ENCODE measurements at regions not wholly inside any gene's neighbourhood (a gene's known extent, or its start where the extent isn't known, plus 50 kb on each side); places are given as distances from the start of the nearest gene placed in this dataset.
"Not testable (repeated sequence)": the region's sequence is repeated elsewhere in the genome, so short reads cannot be mapped to it uniquely, and the experiment has no call there.

DNA sequence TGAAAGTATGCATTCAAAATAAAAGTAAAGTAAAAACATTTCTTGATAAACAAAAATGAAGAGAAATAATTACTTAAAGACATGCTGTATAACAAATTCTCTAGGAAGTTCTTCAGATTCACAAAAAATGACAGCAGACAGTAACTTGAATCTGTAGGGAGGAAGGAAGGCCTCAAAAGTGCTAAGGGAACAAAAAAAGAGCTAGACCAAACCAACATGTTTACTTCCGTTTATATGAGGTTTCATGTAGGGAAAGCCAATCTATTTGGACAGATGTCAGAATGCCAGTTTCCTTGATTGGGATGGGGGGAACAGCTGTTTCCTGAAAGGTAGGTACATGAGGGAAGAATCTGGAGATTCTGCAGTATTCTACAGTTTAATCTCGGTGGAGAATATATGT is 1244.5 kb downstream of the RPIA start:
- Histone ChIP-seq H3K4me3 (ENCODE audit: low read depth, low read length, poor library complexity, severe bottlenecking) (peak overlapping the region; percentile 3), H3K4me1 (ENCODE audit: insufficient read depth, low read length, poor library complexity, severe bottlenecking) (peaks cover 37% of the 10 kb centered on the region), H3K4me2 (ENCODE audit: low read length) (peak overlapping the region; percentile 71), H3K27ac (ENCODE audit: low read depth, low read length, poor library complexity, severe bottlenecking) (peak overlapping the region; percentile 69), H2AFZ (ENCODE audit: low read length) (peak overlapping the region; percentile 68; the same call in 1 of the 2 replicates)
- H3K9me2 ChIP-seq (ENCODE audit: insufficient read depth, low read length); H4K20me1 ChIP-seq (ENCODE audit: insufficient read depth, low read length); H3K9me3 ChIP-seq (ENCODE audit: low read length); intact Hi-C loops (cut with micrococcal nuclease; ENCODE audit: unreplicated experiment); H3K79me2 ChIP-seq (ENCODE audit: insufficient read depth, low read depth, low read length); BruUV-seq (replicated peaks); POLR2A ChIA-PET; CTCF ChIA-PET (ENCODE audit: unreplicated experiment); H3K36me3 ChIP-seq (ENCODE audit: insufficient read depth, low read length): not testable (repeated sequence)
- DNase-seq (ENCODE audit: low spot score) = peak; percentile 62

DNA sequence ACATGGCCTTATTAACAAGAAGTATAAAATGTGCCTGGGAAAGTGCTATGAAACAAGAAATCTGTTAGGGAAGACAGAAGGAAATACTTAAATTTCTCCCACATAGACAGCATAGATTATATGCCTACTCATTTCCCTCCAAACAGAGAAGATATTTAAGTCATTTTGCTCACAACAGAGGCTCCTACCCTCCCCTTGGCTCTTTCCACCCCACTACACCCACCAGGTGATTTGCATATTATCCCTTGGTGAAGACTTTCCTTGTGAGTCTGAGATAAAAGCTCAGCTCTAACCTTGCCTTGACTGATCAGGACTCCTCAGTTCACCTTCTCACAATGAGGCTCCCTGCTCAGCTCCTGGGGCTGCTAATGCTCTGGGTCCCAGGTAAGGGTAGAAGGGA is 1245.1 kb downstream of the RPIA start:
- BruUV-seq (replicated peaks); H4K20me1 ChIP-seq (ENCODE audit: insufficient read depth, low read length); intact Hi-C loops (cut with micrococcal nuclease; ENCODE audit: unreplicated experiment); H3K9me2 ChIP-seq (ENCODE audit: insufficient read depth, low read length); POLR2A ChIA-PET; H3K79me2 ChIP-seq (ENCODE audit: insufficient read depth, low read depth, low read length); H3K9me3 ChIP-seq (ENCODE audit: low read length); CTCF ChIA-PET (ENCODE audit: unreplicated experiment); H3K36me3 ChIP-seq (ENCODE audit: insufficient read depth, low read length): not testable (repeated sequence)
- peaks cover 37% of the 10 kb centered on the region for H3K4me1 ChIP-seq (ENCODE audit: insufficient read depth, low read length, poor library complexity, severe bottlenecking)
- peak overlapping the region; percentile 71 for H3K4me2 ChIP-seq (ENCODE audit: low read length)
- peak overlapping the region; percentile 52 for H3K4me3 ChIP-seq (ENCODE audit: low read depth, low read length, poor library complexity, severe bottlenecking)
- peak overlapping the region; percentile 69 for H3K27ac ChIP-seq (ENCODE audit: low read depth, low read length, poor library complexity, severe bottlenecking)
- DNase-seq (ENCODE audit: low spot score) = peak; percentile 78
- H2AFZ ChIP-seq (ENCODE audit: low read length) = peak overlapping the region; percentile 69; the same call in 1 of the 2 replicates

DNA sequence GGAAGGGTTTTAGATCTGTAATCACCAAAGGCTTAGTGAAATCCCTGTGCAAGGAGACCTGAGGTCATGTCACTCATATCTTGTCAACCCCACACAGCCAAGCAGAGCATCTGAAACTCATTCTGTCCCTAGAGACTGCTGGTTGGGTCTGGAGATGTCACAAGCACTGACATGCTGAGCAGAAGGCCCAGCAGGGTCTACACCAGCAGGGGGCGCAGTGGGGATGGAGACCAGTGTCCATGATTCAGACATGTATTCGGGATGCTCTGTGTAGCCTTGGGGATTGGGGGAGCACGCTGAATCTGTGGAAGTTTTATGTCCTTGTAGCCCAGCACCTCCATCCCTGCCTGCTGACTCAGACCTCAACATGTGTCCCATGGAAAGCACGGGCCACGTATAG is 1247.3 kb downstream of the RPIA start:
- H3K36me3 ChIP-seq (ENCODE audit: insufficient read depth, low read length); H4K20me1 ChIP-seq (ENCODE audit: insufficient read depth, low read length); H3K79me2 ChIP-seq (ENCODE audit: insufficient read depth, low read depth, low read length); BruUV-seq (replicated peaks); H3K27ac ChIP-seq (ENCODE audit: low read depth, low read length, poor library complexity, severe bottlenecking); H3K9me3 ChIP-seq (ENCODE audit: low read length); H3K4me3 ChIP-seq (ENCODE audit: low read depth, low read length, poor library complexity, severe bottlenecking); H2AFZ ChIP-seq (ENCODE audit: low read length); intact Hi-C loops (cut with micrococcal nuclease; ENCODE audit: unreplicated experiment); POLR2A ChIA-PET; H3K9me2 ChIP-seq (ENCODE audit: insufficient read depth, low read length); CTCF ChIA-PET (ENCODE audit: unreplicated experiment): not testable (repeated sequence)
- TF ChIP-seq, protein P1, sequence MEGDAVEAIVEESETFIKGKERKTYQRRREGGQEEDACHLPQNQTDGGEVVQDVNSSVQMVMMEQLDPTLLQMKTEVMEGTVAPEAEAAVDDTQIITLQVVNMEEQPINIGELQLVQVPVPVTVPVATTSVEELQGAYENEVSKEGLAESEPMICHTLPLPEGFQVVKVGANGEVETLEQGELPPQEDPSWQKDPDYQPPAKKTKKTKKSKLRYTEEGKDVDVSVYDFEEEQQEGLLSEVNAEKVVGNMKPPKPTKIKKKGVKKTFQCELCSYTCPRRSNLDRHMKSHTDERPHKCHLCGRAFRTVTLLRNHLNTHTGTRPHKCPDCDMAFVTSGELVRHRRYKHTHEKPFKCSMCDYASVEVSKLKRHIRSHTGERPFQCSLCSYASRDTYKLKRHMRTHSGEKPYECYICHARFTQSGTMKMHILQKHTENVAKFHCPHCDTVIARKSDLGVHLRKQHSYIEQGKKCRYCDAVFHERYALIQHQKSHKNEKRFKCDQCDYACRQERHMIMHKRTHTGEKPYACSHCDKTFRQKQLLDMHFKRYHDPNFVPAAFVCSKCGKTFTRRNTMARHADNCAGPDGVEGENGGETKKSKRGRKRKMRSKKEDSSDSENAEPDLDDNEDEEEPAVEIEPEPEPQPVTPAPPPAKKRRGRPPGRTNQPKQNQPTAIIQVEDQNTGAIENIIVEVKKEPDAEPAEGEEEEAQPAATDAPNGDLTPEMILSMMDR (conservative IDR thresholded peaks at IDR 0.05; ENCODE audit: low read length) = peak; percentile 69
- peak; percentile 45 for DNase-seq (ENCODE audit: low spot score)
- Histone ChIP-seq H3K4me2 (ENCODE audit: low read length) (0 out of 2 replicates have a peak overlapping the region, but pooled peaks have one; percentile 9), H3K4me1 (ENCODE audit: insufficient read depth, low read length, poor library complexity, severe bottlenecking) (peaks cover 37% of the 10 kb centered on the region)

DNA sequence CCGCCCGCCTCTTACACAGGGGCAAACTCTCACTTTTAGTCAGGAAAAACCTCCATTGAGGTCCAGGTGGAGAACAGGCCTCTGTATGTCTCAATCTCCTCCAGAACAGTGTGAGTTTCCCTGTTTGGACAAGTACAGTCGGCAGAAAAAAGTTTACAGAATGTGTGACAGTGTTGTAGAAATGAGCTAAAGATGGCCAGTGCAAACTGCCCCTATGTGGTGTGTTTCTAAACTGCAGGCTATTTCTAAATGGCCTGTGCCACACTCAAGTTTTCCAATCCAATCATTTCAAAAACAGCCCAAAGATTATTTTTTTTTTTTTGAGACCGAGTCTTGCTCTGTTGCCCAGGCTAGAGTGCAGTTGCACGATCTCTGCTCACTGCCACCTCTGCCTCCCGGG is 1252.8 kb downstream of the RPIA start:
- H3K9me3 ChIP-seq (ENCODE audit: low read length); H3K4me1 ChIP-seq (ENCODE audit: insufficient read depth, low read length, poor library complexity, severe bottlenecking); H3K4me3 ChIP-seq (ENCODE audit: low read depth, low read length, poor library complexity, severe bottlenecking); H3K27ac ChIP-seq (ENCODE audit: low read depth, low read length, poor library complexity, severe bottlenecking); H2AFZ ChIP-seq (ENCODE audit: low read length); H3K79me2 ChIP-seq (ENCODE audit: insufficient read depth, low read depth, low read length); DNase-seq (ENCODE audit: low spot score); intact Hi-C loops (cut with micrococcal nuclease; ENCODE audit: unreplicated experiment); H3K9me2 ChIP-seq (ENCODE audit: insufficient read depth, low read length); CTCF ChIA-PET (ENCODE audit: unreplicated experiment); POLR2A ChIA-PET; H3K36me3 ChIP-seq (ENCODE audit: insufficient read depth, low read length); H3K4me2 ChIP-seq (ENCODE audit: low read length); H4K20me1 ChIP-seq (ENCODE audit: insufficient read depth, low read length); BruUV-seq (replicated peaks): not testable (repeated sequence)

DNA sequence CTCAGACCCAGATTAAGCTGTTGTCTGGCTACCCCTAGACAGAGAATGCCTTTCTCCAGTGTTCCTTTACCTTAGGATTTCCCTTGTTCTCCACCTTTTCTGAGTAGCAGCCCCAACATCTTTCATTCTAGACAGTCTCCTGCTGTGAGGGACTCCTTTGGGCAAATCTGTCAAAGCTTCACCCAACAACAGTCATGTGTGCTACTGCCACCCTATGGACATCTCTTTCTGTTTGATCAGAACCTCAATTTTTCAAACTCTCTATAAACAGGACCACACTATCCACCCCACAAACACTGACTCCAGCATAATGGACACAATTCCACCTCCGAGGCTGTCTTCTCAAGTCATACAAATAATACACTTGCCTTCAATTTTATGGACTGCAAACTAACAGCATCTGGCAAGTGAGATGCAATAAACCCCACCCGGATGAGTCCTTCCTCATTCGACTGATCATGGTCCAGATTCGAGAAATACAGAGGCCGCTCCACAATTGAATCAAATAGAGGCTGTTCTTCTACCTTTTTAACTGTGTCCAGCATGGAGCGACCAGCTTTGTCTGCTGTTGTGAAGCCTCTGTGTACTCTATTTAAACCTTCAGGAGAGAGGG is 1253.6 kb downstream of the RPIA start:
- intact Hi-C loops (cut with micrococcal nuclease; ENCODE audit: unreplicated experiment); H3K4me2 ChIP-seq (ENCODE audit: low read length); H3K4me3 ChIP-seq (ENCODE audit: low read depth, low read length, poor library complexity, severe bottlenecking); H3K36me3 ChIP-seq (ENCODE audit: insufficient read depth, low read length); POLR2A ChIA-PET; H3K4me1 ChIP-seq (ENCODE audit: insufficient read depth, low read length, poor library complexity, severe bottlenecking); H3K9me3 ChIP-seq (ENCODE audit: low read length); H3K27ac ChIP-seq (ENCODE audit: low read depth, low read length, poor library complexity, severe bottlenecking); H2AFZ ChIP-seq (ENCODE audit: low read length); H3K79me2 ChIP-seq (ENCODE audit: insufficient read depth, low read depth, low read length); CTCF ChIA-PET (ENCODE audit: unreplicated experiment); BruUV-seq (replicated peaks); H4K20me1 ChIP-seq (ENCODE audit: insufficient read depth, low read length); DNase-seq (ENCODE audit: low spot score); H3K9me2 ChIP-seq (ENCODE audit: insufficient read depth, low read length): not testable (repeated sequence)

DNA sequence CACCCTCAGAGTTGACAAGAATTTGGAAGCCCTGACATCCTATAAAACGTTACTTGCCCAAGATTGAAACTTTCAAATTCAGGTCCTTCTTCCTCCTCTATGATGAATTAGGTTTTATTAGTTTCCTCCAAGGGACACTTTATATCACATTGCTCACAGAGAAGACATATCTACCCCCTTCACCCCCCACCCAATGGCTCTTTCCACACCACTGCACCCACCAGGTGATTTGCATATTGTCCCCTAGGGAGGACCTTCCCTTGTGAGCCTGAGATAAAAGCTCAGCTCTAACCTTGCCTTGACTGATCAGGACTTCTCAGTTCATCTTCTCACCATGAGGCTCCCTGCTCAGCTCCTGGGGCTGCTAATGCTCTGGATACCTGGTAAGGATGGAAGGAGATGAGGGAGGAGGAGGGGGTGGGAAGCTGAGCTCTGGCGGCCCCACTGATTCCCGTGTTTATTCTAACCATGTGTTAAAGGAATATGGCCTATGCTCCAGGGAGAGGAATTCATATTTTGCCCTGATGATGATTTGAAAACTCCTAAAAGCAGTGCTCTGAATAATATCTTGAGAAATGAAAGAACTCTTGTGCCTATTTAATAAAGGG is 1255.8 kb downstream of the RPIA start:
- H3K4me3 ChIP-seq (ENCODE audit: low read depth, low read length, poor library complexity, severe bottlenecking) = peak overlapping the region; percentile 69
- H3K79me2 ChIP-seq (ENCODE audit: insufficient read depth, low read depth, low read length); H2AFZ ChIP-seq (ENCODE audit: low read length); H4K20me1 ChIP-seq (ENCODE audit: insufficient read depth, low read length); intact Hi-C loops (cut with micrococcal nuclease; ENCODE audit: unreplicated experiment); H3K9me3 ChIP-seq (ENCODE audit: low read length); H3K4me1 ChIP-seq (ENCODE audit: insufficient read depth, low read length, poor library complexity, severe bottlenecking); CTCF ChIA-PET (ENCODE audit: unreplicated experiment); H3K9me2 ChIP-seq (ENCODE audit: insufficient read depth, low read length); BruUV-seq (replicated peaks); POLR2A ChIA-PET; H3K36me3 ChIP-seq (ENCODE audit: insufficient read depth, low read length): not testable (repeated sequence)
- peak overlapping the region; percentile 71 for H3K4me2 ChIP-seq (ENCODE audit: low read length)
- DNase-seq (ENCODE audit: low spot score) = peak; percentile 19
- H3K27ac ChIP-seq (ENCODE audit: low read depth, low read length, poor library complexity, severe bottlenecking) = peak overlapping the region; percentile 62
